GM23248 (cell line): ENCODE measurements at regions not wholly inside any gene's neighbourhood (a gene's known extent, or its start where the extent isn't known, plus 50 kb on each side); places are given as distances from the start of the nearest gene placed in this dataset.

Source experiments
- EZH2 ChIP-seq: fragments of 200-600 bp; sonication (generic); IDR thresholded peaks from 2 replicates; pipeline ENCODE4 v1.6.1; 2018; ENCODE audit warnings: antibody characterized with exemption, mild to moderate bottlenecking; ENCODE audit not compliant: insufficient read depth, poor library complexity, severe bottlenecking
- EZH2phosphoT487 ChIP-seq: fragments of 200-600 bp; sonication (generic); IDR thresholded peaks from 2 replicates; pipeline ENCODE4 v1.6.1; 2018; ENCODE audit warnings: antibody characterized with exemption, moderate library complexity, mild to moderate bottlenecking, low read depth; ENCODE audit not compliant: insufficient read depth

GRCh38 chr5:125536582-125536981, 790.1 kb upstream of the ZNF608 start:
- TF ChIP-seq EZH2 (no peak), EZH2phosphoT487 (no peak)
